ENCODE measurements at regions not wholly inside any gene's neighbourhood (a gene's known extent, or its start where the extent isn't known, plus 50 kb on each side); places are given as distances from the start of the nearest gene placed in this dataset.

DNA sequence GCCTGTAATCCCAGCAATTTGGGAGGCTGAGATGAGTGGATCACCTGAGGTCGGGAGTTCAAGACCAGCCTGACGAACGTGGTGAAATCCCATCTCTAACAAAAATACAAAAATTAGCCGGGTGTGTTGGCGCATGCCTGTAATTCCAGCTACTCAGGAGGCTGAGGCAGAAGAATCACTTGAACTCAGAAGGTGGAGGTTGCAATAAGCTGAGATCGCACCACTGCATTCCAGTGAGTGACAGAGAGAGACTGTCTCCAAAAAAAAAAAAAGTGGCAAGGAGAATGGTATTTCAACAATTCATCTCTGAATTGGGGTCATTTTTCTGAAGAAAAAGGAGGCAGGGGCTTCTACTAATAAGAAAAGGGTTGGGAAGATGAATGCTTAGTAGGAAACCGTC is 111.5 kb upstream of the NHSL1 start:
- Histone ChIP-seq H3K79me2 (ENCODE audit: insufficient read depth, low read length) (no peaks in the 10 kb centered on the region), H3K36me3 (ENCODE audit: control insufficient read depth in 1 of 2, insufficient read depth in 2 of 2, low read length in 2 of 2) (no peaks in the 10 kb centered on the region), H3K4me3 (replicated peaks in 1 of 2; ENCODE audit: low read depth in 1 of 2, low read length in 2 of 2) (no peak overlapping the region), H3K9me2 (ENCODE audit: insufficient read depth) (no peaks in the 10 kb centered on the region), H3K27ac (ENCODE audit: low read depth, low read length) (no peak overlapping the region), H3K4me1 (ENCODE audit: control insufficient read depth in 1 of 2, insufficient read depth in 2 of 2, low read length in 2 of 2) (no peaks in the 10 kb centered on the region), H2AFZ (ENCODE audit: low read depth, low read length, poor library complexity, severe bottlenecking) (no peak overlapping the region), H3K9ac (ENCODE audit: low read length) (no peak overlapping the region), H3K27me3 (ENCODE audit: insufficient read depth, low read length) (no peaks in the 10 kb centered on the region), H4K20me1 (ENCODE audit: insufficient read depth) (no peaks in the 10 kb centered on the region), H3K9me3 (ENCODE audit: control insufficient read depth in 1 of 2, insufficient read depth in 1 of 2, low read depth in 1 of 2, low read length in 2 of 2) (no peaks in the 10 kb centered on the region), H3K4me2 (ENCODE audit: low read length) (no peak overlapping the region)
- TF ChIP-seq EZH2phosphoT487 (IDR thresholded peaks at IDR 0.05; ENCODE audit: borderline replicate concordance) (no peak), JUND (IDR thresholded peaks at IDR 0.05) (no peak), ZFX (IDR thresholded peaks at IDR 0.05) (no peak), FOSL1 (IDR thresholded peaks at IDR 0.05; ENCODE audit: low read depth) (no peak), SRF (IDR thresholded peaks at IDR 0.05; ENCODE audit: low read depth) (no peak), RAD21 (IDR thresholded peaks at IDR 0.05; ENCODE audit: low read depth) (no peak), EGR1 (IDR thresholded peaks at IDR 0.05; ENCODE audit: low read depth) (no peak), CEBPB (IDR thresholded peaks at IDR 0.05; ENCODE audit: low read depth) (no peak), POLR2A (IDR thresholded peaks at IDR 0.05; ENCODE audit: borderline replicate concordance, extremely low read depth, insufficient read depth, insufficient read length) (no peak), EZH2 (IDR thresholded peaks at IDR 0.05) (no peak), SP1 (IDR thresholded peaks at IDR 0.05; ENCODE audit: low read depth) (no peak), ZNF274 (IDR thresholded peaks at IDR 0.05; ENCODE audit: low read depth, low read length) (no peak), ELF1 (IDR thresholded peaks at IDR 0.05; ENCODE audit: borderline replicate concordance, low read depth) (no peak), POLR2AphosphoS5 (IDR thresholded peaks at IDR 0.05; ENCODE audit: low read depth, low read length) (no peak), TCF7L2 (IDR thresholded peaks at IDR 0.05; ENCODE audit: borderline replicate concordance, extremely low read depth, insufficient read depth, insufficient read length) (no peak)
- TF ChIP-seq, protein P1, sequence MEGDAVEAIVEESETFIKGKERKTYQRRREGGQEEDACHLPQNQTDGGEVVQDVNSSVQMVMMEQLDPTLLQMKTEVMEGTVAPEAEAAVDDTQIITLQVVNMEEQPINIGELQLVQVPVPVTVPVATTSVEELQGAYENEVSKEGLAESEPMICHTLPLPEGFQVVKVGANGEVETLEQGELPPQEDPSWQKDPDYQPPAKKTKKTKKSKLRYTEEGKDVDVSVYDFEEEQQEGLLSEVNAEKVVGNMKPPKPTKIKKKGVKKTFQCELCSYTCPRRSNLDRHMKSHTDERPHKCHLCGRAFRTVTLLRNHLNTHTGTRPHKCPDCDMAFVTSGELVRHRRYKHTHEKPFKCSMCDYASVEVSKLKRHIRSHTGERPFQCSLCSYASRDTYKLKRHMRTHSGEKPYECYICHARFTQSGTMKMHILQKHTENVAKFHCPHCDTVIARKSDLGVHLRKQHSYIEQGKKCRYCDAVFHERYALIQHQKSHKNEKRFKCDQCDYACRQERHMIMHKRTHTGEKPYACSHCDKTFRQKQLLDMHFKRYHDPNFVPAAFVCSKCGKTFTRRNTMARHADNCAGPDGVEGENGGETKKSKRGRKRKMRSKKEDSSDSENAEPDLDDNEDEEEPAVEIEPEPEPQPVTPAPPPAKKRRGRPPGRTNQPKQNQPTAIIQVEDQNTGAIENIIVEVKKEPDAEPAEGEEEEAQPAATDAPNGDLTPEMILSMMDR (IDR thresholded peaks at IDR 0.05 in 2 of 3, conservative IDR thresholded peaks at IDR 0.05 in 1 of 3; ENCODE audit: borderline replicate concordance in 1 of 3, insufficient read depth in 1 of 3, low read depth in 2 of 3, low read length in 2 of 3) = no peak
- TF ChIP-seq, protein P2, sequence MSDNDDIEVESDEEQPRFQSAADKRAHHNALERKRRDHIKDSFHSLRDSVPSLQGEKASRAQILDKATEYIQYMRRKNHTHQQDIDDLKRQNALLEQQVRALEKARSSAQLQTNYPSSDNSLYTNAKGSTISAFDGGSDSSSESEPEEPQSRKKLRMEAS (IDR thresholded peaks at IDR 0.05) = no peak
- TF ChIP-seq, protein P3, sequence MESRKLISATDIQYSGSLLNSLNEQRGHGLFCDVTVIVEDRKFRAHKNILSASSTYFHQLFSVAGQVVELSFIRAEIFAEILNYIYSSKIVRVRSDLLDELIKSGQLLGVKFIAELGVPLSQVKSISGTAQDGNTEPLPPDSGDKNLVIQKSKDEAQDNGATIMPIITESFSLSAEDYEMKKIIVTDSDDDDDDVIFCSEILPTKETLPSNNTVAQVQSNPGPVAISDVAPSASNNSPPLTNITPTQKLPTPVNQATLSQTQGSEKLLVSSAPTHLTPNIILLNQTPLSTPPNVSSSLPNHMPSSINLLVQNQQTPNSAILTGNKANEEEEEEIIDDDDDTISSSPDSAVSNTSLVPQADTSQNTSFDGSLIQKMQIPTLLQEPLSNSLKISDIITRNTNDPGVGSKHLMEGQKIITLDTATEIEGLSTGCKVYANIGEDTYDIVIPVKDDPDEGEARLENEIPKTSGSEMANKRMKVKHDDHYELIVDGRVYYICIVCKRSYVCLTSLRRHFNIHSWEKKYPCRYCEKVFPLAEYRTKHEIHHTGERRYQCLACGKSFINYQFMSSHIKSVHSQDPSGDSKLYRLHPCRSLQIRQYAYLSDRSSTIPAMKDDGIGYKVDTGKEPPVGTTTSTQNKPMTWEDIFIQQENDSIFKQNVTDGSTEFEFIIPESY (IDR thresholded peaks at IDR 0.05; ENCODE audit: extremely low read depth, insufficient replicate concordance, low read length) = no peak
- POLR2A ChIA-PET = no interaction called here
- RAD21 ChIA-PET (ENCODE audit: low non-redundant PET in 1 of 2, low total read pairs in 2 of 2, uncharacterized antibody in 2 of 2, unreplicated experiment in 2 of 2) = no interaction called here
- ATAC-seq (no peak), DNase-seq (ENCODE audit: low read depth, low spot score) (no peak)
- intact Hi-C loops (cut with micrococcal nuclease) = no loop called here
- no TSS peak for BruUV-seq (replicated peaks)
- CTCF ChIA-PET = no interaction called here
